Suprapubic skin (tissue), 4 donors: ENCODE measurements at regions not wholly inside any gene's neighbourhood (a gene's known extent, or its start where the extent isn't known, plus 50 kb on each side); places are given as distances from the start of the nearest gene placed in this dataset.
"Not testable (repeated sequence)": the region's sequence is repeated elsewhere in the genome, so short reads cannot be mapped to it uniquely, and the experiment has no call there.

ENCODE experiments used
- DNase-seq, 2 donors: peaks; one replicate each; pipeline ENCODE4 v3.0.0-alpha.2; 2019; ENCODE audit warnings: low spot score in 2 of 2
- H3K27ac ChIP-seq: fragments of 200-600 bp; sonication (generic); one replicate; pipeline ENCODE4 v1.5.1; 2019
- H3K27me3 ChIP-seq: fragments of 200-600 bp; sonication (generic); one replicate; pipeline ENCODE4 v1.5.1; 2019
- H3K36me3 ChIP-seq: fragments of 200-600 bp; sonication (generic); one replicate; pipeline ENCODE4 v1.5.1; 2019
- H3K4me1 ChIP-seq: fragments of 200-600 bp; sonication (generic); one replicate; pipeline ENCODE4 v1.5.1; 2019
- H3K4me3 ChIP-seq: fragments of 200-600 bp; sonication (generic); one replicate; pipeline ENCODE4 v1.5.1; 2019; ENCODE audit warnings: mild to moderate bottlenecking
- H3K9me3 ChIP-seq: fragments of 200-600 bp; sonication (generic); one replicate; pipeline ENCODE4 v1.5.1; 2019
- CTCF ChIP-seq, 2 donors: fragments of 200-600 bp in 1 of 2; fragments of 450-650 bp in 1 of 2; sonication (generic) in 1 of 2; IDR thresholded peaks; one replicate each; pipeline ENCODE4 v1.5.1; 2016 to 2019; ENCODE audit warnings: antibody characterized with exemption in 2 of 2, mild to moderate bottlenecking in 1 of 2, moderate library complexity in 1 of 2
- EP300 ChIP-seq: sonication (generic); formaldehyde crosslinking; IDR thresholded peaks from one replicate; pipeline ENCODE4 v1.6.1; 2017; ENCODE audit warnings: antibody characterized with exemption
- POLR2A ChIP-seq, 2 donors: fragments of 450-650 bp; IDR thresholded peaks; one replicate each; pipeline ENCODE4 v1.6.1; 2017; ENCODE audit warnings: antibody characterized with exemption in 2 of 2, mild to moderate bottlenecking in 2 of 2, moderate library complexity in 2 of 2
- POLR2AphosphoS5 ChIP-seq, 3 donors: sonication (generic); formaldehyde crosslinking; IDR thresholded peaks; one replicate each; pipeline ENCODE4 v1.6.1; 2017; ENCODE audit warnings: antibody characterized with exemption in 3 of 3
- WGBS: methylation state at CpG from one replicate; pipeline ENCODE4 v1.1.5; 2018; 5-methylcytosine and 5-hydroxymethylcytosine counted together

GRCh38 chr5:121634946-121635345, 216.7 kb upstream of the FTMT start:
- no peaks in the 10 kb centered on the region for H3K9me3 ChIP-seq
- H3K27ac ChIP-seq: no peak overlapping the region
- no peaks in the 10 kb centered on the region for H3K36me3 ChIP-seq
- H3K27me3 ChIP-seq: no peaks in the 10 kb centered on the region
- TF ChIP-seq CTCF (IDR thresholded peaks at IDR 0.05) (no peak), POLR2A (IDR thresholded peaks at IDR 0.05) (no peak), POLR2AphosphoS5 (IDR thresholded peaks at IDR 0.05) (no peak), EP300 (no peak)
- no peaks in the 10 kb centered on the region for H3K4me1 ChIP-seq
- DNase-seq: no peak
- WGBS: 55% methylated on average over 2 of the region's 2 CpGs
- H3K4me3 ChIP-seq: no peak overlapping the region

GRCh38 chr5:121638126-121638525, 213.6 kb upstream of the FTMT start:
- WGBS: 88% methylated on average over 2 of the region's 2 CpGs
- Histone ChIP-seq H3K36me3 (no peaks in the 10 kb centered on the region), H3K4me3 (no peak overlapping the region), H3K27me3 (no peaks in the 10 kb centered on the region), H3K27ac (no peak overlapping the region), H3K9me3 (no peaks in the 10 kb centered on the region), H3K4me1 (no peaks in the 10 kb centered on the region)
- no peak for TF ChIP-seq CTCF (IDR thresholded peaks at IDR 0.05)
- no peak for TF ChIP-seq POLR2A (IDR thresholded peaks at IDR 0.05)
- no peak for TF ChIP-seq POLR2AphosphoS5 (IDR thresholded peaks at IDR 0.05)
- TF ChIP-seq EP300: no peak
- DNase-seq: no peak

GRCh38 chr5:121640298-121640697, 211.4 kb upstream of the FTMT start:
- H3K27me3 ChIP-seq: no peaks in the 10 kb centered on the region
- TF ChIP-seq CTCF (IDR thresholded peaks at IDR 0.05) (no peak), POLR2A (IDR thresholded peaks at IDR 0.05) (no peak), POLR2AphosphoS5 (IDR thresholded peaks at IDR 0.05) (no peak), EP300 (no peak)
- no peaks in the 10 kb centered on the region for H3K4me1 ChIP-seq
- no peaks in the 10 kb centered on the region for H3K9me3 ChIP-seq
- 78% methylated on average over 1 of the region's 1 CpG for WGBS
- H3K27ac ChIP-seq: no peak overlapping the region
- H3K36me3 ChIP-seq: no peaks in the 10 kb centered on the region
- no peak for DNase-seq
- H3K4me3 ChIP-seq: no peak overlapping the region

GRCh38 chr5:121658221-121658620, 193.5 kb upstream of the FTMT start:
- Histone ChIP-seq H3K9me3 (peaks cover 2% of the 10 kb centered on the region), H3K27ac (no peak overlapping the region), H3K4me1 (no peaks in the 10 kb centered on the region), H3K4me3 (no peak overlapping the region), H3K27me3 (no peaks in the 10 kb centered on the region), H3K36me3 (no peaks in the 10 kb centered on the region)
- DNase-seq: no peak
- TF ChIP-seq POLR2AphosphoS5 (IDR thresholded peaks at IDR 0.05) (no peak), POLR2A (IDR thresholded peaks at IDR 0.05) (no peak), EP300 (no peak), CTCF (IDR thresholded peaks at IDR 0.05) (no peak)

GRCh38 chr5:121660142-121660541, 191.5 kb upstream of the FTMT start:
- Histone ChIP-seq H3K27me3 (no peaks in the 10 kb centered on the region), H3K4me1 (no peaks in the 10 kb centered on the region), H3K27ac (no peak overlapping the region), H3K4me3 (no peak overlapping the region), H3K36me3 (no peaks in the 10 kb centered on the region), H3K9me3 (peaks cover 2% of the 10 kb centered on the region)
- TF ChIP-seq CTCF (IDR thresholded peaks at IDR 0.05) (no peak), POLR2AphosphoS5 (IDR thresholded peaks at IDR 0.05) (no peak), EP300 (no peak), POLR2A (IDR thresholded peaks at IDR 0.05) (no peak)
- WGBS: 86% methylated on average over 6 of the region's 6 CpGs
- no peak for DNase-seq

GRCh38 chr5:121665542-121665941, 186.1 kb upstream of the FTMT start:
- H3K27ac ChIP-seq, DNase-seq, H3K9me3 ChIP-seq, H3K4me3 ChIP-seq, H3K36me3 ChIP-seq, H3K4me1 ChIP-seq, H3K27me3 ChIP-seq: not testable (repeated sequence)
- 98% methylated on average over 4 of the region's 4 CpGs for WGBS
